CD4-positive, alpha-beta T cell treated with Interleukin-6 at 100 ng/mL for 8 hours (primary cell): ENCODE measurements at regions not wholly inside any gene's neighbourhood (a gene's known extent, or its start where the extent isn't known, plus 50 kb on each side); places are given as distances from the start of the nearest gene placed in this dataset.
"Not testable (repeated sequence)": the region's sequence is repeated elsewhere in the genome, so short reads cannot be mapped to it uniquely, and the experiment has no call there.

Experiments used
- DNase-seq: peaks from one replicate; pipeline ENCODE4 v3.0.0-alpha.2; 2020; ENCODE audit warnings: mixed read lengths, low spot score

- DNase-seq = no peak
Measured at GRCh38 chr9:31104249-31104648, 1280.2 kb upstream of the ACO1 start.

DNA sequence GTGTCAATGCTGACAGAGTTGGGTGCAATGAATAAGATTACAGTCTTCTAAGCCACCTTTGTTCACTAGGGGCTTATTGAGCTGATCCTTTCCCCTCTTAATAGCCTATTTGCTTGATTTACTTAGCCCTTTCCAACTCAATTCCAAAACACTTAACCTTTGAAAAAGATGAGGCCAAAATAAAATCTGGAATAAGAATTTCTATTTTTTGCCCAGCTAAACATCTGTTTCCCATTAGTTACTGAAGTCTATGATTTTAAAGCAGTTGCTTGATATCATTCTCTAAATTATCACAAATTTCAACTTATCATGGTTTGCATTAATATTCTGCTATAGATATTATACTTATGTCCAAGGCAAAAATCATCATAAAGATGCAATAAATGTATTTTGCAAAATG lies 1272.0 kb upstream of the ACO1 start:
- no peak for DNase-seq

DNA sequence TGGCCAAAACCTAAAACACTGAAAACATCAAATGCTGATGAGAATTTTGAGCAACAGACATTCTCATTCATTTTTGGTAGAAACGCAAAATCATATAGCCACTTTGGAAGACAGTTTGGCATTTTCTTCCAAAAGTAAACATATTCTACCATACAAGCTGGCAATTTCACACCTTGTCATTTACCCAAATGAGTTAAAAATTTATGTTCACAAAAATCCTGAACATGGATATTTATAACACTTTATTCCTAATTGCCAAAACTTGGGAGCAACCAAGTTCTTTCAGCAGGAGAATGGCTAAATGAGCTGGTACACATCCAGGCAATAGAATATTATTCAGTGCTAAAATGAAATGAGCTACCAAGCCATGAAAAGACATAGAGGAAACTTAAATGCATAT lies 1270.1 kb upstream of the ACO1 start:
- no peak for DNase-seq

DNA sequence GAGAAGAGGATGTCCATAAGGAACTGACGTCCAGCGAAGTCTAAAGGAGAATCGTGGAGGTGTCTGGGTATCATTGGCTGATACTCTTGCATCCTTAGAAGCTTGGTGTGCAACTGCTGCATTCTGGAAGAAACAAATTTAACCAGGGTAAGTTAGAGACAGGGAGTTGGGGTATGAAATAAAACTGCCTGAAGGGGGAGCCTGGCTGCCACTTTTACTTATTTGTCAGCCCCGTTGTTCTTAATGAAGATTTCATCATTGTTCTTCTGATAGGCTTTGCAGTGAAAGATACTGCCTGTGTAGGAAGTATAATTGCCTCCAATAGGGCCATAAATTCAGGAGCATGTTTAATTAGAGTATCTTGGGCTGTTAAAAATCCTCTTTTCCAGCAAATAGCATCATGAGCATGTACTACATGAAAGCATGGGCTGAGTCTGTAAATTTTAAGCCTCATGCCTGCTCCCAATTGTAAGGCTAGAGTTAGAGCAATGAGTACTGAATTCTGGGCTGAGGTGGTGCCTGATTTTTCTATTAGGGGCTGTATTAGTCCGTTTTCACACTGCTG lies 1264.5 kb upstream of the ACO1 start:
- peak; percentile 54 for DNase-seq

DNA sequence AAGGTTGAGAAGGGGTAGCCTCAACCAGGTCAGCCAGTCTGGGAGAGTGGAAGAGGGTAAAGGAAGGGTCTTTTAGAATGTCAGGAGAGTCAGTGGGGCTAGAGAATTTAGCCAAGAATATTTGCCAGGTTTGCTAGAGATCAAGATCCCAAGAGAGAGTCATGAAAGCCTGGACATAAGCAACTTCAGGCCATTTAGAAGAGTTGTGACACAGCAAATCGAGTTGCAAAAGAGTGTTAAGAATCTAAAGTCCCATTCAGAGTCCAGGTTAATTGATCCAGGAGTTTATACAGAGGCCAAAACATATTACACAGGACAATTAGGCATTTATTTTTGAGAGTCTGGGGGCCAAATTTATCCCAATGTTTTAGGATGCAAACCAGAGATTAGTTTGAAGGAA lies 1260.1 kb upstream of the ACO1 start:
- no peak for DNase-seq

DNA sequence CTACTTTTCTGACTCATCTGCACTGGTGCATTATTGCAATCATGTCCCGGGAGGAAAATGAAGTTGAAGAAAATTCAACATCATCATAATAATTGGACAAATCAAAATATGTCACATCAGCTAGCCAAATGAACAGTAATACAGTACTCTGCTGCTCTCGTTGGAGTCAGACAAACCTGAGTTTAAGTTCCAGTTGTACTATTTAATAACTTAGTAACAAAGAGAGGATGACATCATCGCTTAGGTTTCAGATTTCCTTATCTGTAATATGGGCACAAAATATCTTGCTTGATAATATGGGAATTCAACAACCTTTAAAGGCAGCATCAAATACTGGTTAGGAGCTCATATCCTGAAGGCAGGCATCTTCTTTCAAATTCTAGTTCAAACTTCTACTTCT lies 1248.9 kb upstream of the ACO1 start:
- DNase-seq = no peak

DNA sequence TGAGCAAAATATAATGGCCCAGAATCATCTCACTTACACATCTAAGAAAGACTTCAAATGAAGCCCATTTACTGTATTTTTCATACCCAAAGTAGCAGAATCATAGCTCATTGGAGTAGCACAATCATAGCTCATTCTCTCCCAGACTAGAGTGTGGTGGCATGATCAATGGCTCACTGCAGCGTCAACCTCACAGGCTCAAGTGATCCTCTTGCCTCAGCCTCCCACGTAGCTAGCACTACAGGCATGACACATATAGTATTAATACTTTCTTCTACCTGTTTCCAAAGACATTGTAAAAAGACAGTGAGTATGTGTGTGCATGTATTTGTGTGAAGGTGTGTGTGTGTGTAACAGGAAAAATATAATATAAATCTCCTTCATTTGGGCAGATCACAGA lies 1247.9 kb upstream of the ACO1 start:
- no peak for DNase-seq

GRCh38 chr9:31137176-31138160 lies 1247.0 kb upstream of the ACO1 start:
- no peak for DNase-seq

DNA sequence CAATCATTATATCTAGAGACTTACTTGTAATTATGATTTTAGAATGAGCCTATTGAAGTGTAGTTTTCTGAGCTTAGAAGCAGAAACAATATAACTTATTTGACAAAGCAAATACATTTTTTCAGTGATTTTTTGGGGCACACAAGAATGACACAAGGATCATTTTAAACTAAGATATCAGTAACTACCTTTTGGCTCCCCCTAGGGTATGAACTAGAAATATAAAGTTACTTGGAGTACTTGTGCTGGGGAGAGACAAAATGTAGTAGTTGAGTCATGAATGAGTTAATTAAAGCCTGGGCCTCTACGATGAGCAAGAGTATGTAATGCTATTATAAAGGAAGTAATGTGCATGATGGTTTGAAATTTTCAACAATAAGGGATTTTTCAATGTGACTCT lies 1244.1 kb upstream of the ACO1 start:
- DNase-seq = no peak

DNA sequence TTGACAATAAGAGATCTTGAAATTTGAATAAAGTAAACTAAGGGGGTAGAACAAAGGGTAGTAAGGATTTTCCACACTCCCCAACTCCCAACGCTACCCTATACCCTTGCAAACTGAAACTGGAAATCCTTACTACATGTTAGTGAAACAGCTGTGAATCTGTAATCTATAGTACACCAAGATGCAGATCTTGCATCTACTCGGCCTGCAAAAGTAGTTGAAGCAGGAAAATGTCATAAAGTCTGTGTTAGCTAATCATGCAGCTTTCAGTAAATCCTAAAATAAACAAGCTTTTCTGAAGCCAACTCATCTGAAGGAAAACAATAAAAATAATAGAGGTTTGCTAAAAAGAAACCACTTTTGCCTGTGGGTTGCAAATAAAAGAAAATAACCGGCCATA lies 1242.0 kb upstream of the ACO1 start:
- DNase-seq = no peak

DNA sequence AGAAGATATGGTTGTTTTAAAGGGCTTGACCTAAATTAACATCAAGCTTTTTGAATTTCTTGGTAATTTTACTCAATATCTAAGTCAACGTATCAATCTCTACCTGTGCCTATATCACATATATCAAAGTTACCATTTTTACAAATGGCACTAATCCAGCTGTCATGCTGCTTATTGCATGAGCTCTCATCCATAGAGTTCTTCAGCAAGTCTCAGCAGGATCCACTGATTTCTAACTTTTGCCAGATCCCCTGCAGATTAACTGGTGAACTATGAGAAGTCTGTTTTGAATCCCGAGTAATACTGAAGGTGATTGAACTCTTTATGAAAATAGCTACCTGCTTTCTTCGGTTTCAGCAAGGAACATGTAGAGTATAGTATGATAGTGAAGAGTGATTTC lies 1239.8 kb upstream of the ACO1 start:
- DNase-seq = no peak

- no peak for DNase-seq
Measured at GRCh38 chr9:31146485-31147166, 1237.8 kb upstream of the ACO1 start.

DNA sequence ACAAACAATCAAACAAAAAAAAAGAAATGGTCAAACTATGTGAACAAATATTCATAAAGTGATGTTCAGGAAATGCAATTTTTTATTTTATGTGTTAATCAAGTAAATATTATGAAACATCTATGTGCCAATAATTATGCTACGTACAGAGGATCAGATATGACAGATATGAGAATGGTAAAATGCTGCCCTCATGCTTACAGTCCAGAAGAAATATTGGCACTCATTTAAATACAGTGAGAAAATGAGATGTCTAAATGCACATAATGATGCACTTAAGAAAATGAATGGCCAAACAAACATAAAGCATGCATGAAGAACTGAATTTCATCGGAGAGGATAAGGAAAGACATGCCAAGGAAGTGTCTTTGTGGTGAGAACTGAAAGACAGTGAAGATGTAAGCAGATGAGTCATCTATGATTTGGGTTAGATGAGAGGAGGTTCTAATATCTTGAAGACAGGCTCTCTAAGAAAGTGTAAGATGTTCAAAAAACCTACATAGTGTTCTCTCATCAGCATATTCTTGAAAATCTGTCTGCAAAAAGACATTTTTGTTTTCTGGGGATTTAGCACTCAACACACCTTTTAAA lies 1231.1 kb upstream of the ACO1 start:
- no peak for DNase-seq

DNA sequence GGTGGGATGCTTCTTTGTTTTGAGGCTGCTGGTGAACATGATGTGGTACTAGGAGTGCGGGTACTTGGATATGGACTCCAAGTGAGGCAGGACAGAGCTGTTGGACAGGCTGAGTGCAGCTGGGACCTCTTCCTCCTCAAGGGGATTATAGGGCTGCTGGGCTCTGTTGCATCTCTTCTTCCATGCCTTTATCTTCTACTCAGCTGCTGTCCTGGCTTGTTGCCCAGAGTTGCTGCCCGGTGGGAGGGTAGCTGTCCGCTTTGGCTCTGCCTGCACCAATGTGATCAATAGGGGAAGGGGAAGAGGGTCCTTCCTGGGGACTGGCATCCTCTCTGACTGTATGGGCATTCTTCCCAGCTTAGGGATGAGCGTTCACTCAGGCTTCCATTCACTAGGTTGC lies 1217.9 kb upstream of the ACO1 start:
- no peak for DNase-seq

DNA sequence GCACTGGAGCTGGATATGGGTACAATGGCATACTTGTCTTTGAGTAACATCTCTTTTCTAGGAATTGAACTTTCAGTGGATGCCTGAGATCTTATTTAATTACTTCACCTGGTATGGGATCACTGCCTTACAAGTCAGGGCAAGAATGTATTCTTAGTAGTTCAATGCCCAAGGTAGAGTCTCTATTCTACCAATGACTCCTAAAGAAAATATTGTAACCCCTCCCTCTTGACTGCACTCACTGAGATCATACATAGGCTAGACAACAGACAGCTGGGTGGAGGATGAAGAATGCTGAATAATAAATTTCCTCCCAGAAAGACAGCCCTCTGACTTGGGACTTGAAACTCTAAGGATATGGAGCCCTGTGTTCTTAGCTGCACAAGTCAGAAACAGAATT lies 1216.3 kb upstream of the ACO1 start:
- no peak for DNase-seq

GRCh38 chr9:31174681-31175080 lies 1209.8 kb upstream of the ACO1 start:
- DNase-seq = no peak

- no peak for DNase-seq
Measured at GRCh38 chr9:31183866-31184265, 1200.6 kb upstream of the ACO1 start.

DNA sequence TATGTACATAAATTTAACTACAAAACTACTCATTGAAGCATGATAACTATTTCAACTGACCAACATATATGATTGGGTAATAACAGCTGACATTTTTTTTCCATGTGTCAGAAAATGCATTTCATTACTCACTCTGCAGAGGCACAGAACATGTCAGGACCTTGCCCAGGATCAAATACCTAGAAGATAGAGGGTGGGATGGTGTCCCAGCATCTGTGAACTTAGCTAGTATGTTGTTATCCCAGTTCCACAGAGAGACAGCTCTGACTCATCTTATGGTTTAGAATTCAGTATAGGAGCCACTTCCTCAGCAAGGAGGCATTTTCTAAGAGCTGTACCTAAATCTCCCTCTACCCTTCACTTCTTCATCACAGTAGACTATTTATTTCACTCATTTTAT lies 1198.6 kb upstream of the ACO1 start:
- no peak for DNase-seq

- no peak for DNase-seq
Measured at GRCh38 chr9:31188496-31188895, 1195.9 kb upstream of the ACO1 start.

DNA sequence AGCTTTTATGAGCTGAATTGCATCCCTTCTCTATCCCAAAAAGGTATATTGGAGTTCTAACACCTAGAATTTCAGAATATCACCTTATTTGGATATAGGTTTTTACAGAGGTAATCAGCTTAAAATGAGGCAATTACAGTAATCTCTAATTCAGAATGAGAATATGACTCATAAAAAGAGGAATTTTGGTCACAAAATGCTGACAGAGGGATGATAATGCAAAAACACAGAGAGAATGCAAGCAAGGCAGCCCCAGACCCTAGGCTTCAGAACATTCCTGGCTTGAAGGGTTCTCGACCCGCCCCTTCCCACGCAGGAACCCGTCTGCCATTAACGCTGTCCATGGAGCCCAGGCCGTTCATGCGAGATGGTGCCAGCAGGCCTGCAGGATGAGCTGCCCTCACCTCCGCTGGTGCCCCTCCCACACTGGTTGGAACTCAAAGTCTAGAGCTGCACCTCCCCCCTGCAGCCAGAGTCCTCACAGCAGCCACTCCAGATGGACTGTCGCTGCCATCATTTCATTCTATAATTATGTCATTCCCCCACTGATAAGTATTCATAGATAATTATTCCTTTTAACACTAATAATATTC lies 1173.4 kb upstream of the ACO1 start:
- no peak for DNase-seq

GRCh38 chr9:31229976-31230375 lies 1154.5 kb upstream of the ACO1 start:
- not testable (repeated sequence) for DNase-seq

- DNase-seq = no peak
Measured at GRCh38 chr9:31232485-31232884, 1152.0 kb upstream of the ACO1 start.
